NCI-H446 (cell line): ENCODE measurements at regions not wholly inside any gene's neighbourhood (a gene's known extent, or its start where the extent isn't known, plus 50 kb on each side); places are given as distances from the start of the nearest gene placed in this dataset.
A peak's percentile ranks its signal among the peaks of the same experiment; 100 is the strongest.
"Not testable (repeated sequence)": the region's sequence is repeated elsewhere in the genome, so short reads cannot be mapped to it uniquely, and the experiment has no call there.

ENCODE experiments used
- DNase-seq, 2 experiments: peaks; one replicate each; lab custom pipeline; 2025; lab: John Stamatoyannopoulos, UW

GRCh38 chr1:114032271-114033215 lies 53.3 kb downstream of the OLFML3 start:
- DNase-seq, result no peak

GRCh38 chr1:114033216-114033706 lies 54.0 kb downstream of the OLFML3 start:
- peak in 1 of 2 experiments; percentile 25 for DNase-seq

- no peak for DNase-seq
These were observed 54.7 kb downstream of the OLFML3 start for GRCh38 chr1:114033961-114034360.

- DNase-seq, result no peak
These were observed 55.5 kb downstream of the OLFML3 start for GRCh38 chr1:114034567-114035303.

- DNase-seq, result no peak
These were observed 56.0 kb downstream of the OLFML3 start for GRCh38 chr1:114035304-114035700.

GRCh38 chr1:114036841-114037630 lies 57.8 kb downstream of the OLFML3 start:
- not testable (repeated sequence) for DNase-seq

- DNase-seq, result no peak
These were observed 58.3 kb downstream of the OLFML3 start for GRCh38 chr1:114037631-114037890.

GRCh38 chr1:114037962-114038816 lies 58.9 kb downstream of the OLFML3 start:
- no peak for DNase-seq
